C1 segment of cervical spinal cord (tissue), 14 donors: ENCODE measurements at regions not wholly inside any gene's neighbourhood (a gene's known extent, or its start where the extent isn't known, plus 50 kb on each side); places are given as distances from the start of the nearest gene placed in this dataset.
"Not testable (repeated sequence)": the region's sequence is repeated elsewhere in the genome, so short reads cannot be mapped to it uniquely, and the experiment has no call there.

Experiments used
- DNase-seq, 14 donors: peaks; one replicate each; lab custom pipeline; 2025; lab: John Stamatoyannopoulos, UW

- no peak for DNase-seq
Measured at GRCh38 chrX:113920661-113921060, 663.2 kb upstream of the HTR2C start.

- DNase-seq: no peak
Measured at GRCh38 chrX:113919387-113919786, 664.5 kb upstream of the HTR2C start.

GRCh38 chrX:113906168-113906567 lies 677.7 kb upstream of the HTR2C start:
- no peak for DNase-seq

DNA sequence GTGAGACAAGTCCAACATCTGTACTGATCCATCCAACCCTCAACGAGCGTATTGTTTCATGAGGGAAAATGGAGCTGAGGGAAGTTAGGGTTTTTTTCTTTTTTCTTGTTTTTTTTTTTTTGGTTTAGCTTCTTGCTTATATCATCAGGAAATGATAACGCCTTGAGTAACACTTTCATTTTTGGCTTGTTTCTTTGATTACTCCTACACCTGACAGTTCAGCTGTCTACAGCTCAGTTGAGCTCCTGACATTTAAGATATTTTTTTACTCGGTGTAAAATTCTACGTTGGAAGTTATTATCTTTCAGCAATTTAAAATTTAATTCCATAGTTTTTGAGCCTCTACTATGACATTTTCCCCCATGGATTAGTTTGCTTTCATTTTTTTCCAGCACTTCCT lies 691.0 kb upstream of the HTR2C start:
- no peak for DNase-seq

DNA sequence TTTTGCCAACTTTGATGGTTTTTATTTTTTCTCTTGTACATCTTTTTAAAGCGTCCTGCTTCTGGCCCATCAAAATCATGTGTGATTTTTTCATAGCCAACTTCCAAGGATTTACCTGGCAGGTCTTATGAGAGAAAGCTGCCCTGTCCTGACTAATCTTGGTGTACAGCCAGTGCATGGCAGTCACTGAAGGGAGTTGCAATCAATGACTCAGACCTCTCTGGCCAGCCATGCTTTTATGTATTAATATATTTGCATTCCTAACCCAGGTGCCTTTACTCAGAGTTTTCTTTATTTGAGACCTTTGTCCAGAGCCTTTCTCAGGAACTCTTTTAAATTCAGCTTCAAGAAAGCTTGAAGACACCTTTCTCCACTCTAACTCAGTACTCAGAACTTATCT lies 691.5 kb upstream of the HTR2C start:
- DNase-seq: no peak

GRCh38 chrX:113873056-113873455 lies 710.8 kb upstream of the HTR2C start:
- no peak for DNase-seq

DNA sequence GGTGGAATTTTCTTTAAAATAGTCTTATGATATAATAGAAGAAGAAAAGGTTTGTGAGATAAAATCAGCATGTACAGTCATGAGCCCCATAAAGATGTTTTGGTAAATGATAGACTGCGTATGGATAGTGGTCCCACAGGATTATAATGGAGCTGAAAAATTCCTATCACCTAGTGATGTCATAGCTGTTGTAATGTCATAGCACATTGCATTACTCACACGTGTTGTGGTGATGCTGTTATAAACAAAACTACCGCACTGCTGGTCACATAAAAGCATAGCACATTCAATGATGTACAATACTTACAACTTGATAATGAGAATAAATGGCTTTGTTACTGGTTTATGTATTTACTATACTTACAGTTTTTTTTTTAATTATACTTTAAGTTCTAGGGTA lies 715.2 kb upstream of the HTR2C start:
- DNase-seq: no peak

DNA sequence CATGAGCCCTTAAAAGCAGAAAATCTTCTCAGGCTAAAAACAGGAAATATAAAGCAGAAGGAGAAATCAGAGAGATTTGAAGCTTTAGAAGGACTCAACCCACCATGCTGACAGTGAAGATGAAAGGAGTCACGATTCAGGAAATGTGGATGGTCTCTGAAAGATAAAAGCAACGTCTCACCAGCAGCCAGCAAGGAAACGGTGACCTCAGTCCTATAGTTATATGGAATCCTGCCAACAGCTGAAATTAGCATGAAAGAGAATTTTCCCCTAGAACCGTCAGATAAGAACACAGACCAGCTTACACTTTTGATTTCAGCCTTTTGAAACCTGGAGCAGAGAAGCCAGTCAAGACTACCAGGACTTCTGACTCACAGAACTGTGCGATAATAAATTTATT lies 715.7 kb upstream of the HTR2C start:
- no peak for DNase-seq

- DNase-seq: no peak
Measured at GRCh38 chrX:113849408-113849807, 734.5 kb upstream of the HTR2C start.

DNA sequence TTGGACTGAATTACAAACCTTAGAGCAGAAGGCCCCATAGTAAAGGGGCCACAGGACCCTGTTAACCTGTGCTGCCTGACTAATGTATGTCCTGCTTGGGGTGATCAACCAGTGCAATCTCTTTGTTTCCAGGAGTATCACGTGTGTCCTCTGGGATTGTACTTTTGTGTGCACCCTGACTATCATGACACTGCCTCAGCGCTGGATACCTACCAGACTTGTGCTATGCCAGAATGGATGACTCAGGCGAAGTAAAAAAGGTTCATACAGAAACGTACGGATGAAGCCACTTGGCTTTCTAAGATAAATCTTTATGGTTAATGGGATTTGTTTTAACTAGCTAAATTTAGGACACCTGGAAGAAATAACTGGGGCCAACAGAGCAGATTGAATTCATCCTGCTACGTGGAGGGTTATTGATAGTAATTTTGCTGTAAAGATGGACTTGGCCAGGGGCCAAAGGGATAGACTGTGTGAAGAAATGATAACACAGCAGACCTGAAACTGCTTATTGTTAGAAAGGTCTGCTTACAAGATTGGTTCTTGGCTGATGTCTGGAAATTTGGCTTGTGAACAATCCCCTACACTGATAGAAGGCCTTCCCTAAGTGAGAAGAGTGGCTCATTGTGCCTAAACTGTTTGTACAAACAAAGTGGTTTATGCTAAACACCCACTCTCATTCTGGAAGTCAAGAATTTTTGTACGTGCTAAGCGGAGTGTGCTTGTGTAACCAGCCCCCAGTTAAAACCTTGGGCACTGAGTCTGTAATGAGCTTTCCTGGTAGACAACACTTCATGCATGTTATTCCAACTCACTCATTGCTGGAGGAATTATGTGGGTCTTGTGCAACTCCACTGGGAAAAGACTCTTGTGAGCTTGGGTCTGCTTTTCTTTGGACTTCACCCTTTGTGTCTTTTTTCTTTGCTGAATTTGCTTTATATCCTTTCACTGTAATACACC lies 750.5 kb upstream of the HTR2C start:
- no peak for DNase-seq

GRCh38 chrX:113828470-113828869 lies 755.4 kb upstream of the HTR2C start:
- no peak for DNase-seq

GRCh38 chrX:113818346-113818745 lies 765.5 kb upstream of the HTR2C start:
- no peak for DNase-seq

DNA sequence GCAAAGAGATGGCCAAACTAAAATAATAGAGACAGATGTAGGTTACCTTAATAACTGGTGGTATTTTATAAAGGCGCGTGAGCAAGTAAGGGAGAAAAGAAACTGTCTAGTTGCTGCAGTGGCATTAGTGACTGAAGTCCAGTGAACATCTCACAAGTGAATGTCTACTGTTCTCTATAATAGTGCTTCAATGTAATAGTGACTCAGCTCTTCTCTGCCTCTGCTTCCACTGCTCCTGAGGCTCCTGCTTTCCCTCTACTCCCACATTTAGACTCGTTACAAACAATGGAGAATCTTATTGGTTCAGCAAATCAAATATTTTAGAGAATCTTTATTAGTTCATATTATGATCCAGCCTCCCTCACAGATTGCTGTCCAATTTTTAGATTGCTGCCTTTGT lies 779.1 kb upstream of the HTR2C start:
- DNase-seq: no peak

GRCh38 chrX:113804291-113804690 lies 779.6 kb upstream of the HTR2C start:
- no peak for DNase-seq

DNA sequence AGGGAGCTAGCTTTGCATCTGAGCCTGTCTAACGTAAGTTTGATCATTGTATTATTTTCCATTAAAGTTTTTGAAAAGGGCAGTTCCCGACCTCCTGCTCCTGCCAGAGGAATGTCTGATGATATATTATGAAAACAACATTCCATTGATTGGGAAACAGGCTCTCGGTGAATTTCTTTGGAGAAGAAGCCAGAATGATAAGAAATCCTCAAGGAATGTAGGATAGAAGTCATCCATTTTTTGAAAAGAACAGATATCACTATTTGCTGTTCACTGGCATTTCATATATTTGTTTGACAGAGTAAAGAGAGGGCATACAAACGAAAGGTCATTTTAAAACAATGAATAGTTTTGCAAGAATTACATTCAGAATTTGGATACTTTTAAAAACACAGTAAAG lies 781.0 kb upstream of the HTR2C start:
- DNase-seq: no peak

GRCh38 chrX:113800955-113801354 lies 782.9 kb upstream of the HTR2C start:
- no peak for DNase-seq

- DNase-seq: no peak
Measured at GRCh38 chrX:113793563-113793962, 790.3 kb upstream of the HTR2C start.

DNA sequence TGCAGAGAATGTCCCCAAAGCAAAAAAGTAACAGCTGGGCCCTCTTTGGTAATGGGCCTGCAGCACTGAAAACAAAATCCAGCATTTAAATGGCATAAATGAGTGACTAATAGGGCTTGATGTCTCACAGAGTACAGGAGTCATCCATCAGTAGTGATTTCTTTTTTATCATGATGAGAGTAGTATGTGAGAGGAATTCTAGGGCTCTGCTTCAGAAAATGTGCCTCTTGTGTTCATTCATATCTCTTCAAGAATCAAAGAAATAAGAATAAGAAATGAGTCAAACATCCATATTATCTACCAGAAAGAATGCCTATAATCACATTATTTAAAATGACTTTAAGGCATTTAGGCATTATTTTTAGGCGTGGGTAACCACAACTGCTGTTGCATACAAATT lies 792.9 kb upstream of the HTR2C start:
- DNase-seq: no peak

DNA sequence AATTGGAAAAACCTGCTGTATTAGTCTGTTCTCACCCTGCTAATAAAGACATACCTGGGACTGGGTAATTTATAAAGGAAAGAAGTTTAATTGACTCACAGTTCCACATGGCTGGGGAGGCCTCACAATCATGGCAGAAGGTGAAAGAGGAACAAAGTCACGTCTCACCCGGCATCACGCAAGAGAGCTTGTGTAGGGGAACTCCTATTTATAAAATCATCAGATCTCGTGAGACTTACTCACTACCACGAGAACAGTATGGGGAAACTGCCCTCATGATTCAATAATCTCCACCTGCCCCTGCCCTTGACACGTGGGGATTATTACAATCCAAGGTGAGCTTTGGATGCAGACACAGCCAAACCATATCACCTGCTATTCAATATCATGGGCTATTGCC lies 799.1 kb upstream of the HTR2C start:
- not testable (repeated sequence) for DNase-seq

DNA sequence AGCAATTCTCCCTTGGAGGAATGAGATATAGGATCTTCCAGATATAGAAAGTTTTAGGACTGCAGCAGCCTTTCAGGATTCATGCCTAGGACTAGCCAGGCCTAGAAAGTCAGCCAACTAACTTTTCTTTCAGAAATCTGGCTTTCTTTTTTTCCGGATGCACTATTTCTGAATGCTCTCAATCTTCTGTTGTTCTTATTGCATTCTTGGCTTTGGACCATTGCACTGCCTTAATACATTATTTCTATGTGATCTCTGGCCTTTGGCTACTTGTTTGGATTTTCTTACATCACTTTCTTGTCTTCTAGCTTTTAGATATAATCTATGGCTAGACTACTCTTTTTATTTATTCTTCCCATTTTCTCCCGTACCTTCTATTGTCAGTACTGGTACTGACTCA lies 813.1 kb upstream of the HTR2C start:
- no peak for DNase-seq

- DNase-seq: no peak
Measured at GRCh38 chrX:113770071-113770470, 813.8 kb upstream of the HTR2C start.

GRCh38 chrX:113759422-113759821 lies 824.5 kb upstream of the HTR2C start:
- no peak for DNase-seq

DNA sequence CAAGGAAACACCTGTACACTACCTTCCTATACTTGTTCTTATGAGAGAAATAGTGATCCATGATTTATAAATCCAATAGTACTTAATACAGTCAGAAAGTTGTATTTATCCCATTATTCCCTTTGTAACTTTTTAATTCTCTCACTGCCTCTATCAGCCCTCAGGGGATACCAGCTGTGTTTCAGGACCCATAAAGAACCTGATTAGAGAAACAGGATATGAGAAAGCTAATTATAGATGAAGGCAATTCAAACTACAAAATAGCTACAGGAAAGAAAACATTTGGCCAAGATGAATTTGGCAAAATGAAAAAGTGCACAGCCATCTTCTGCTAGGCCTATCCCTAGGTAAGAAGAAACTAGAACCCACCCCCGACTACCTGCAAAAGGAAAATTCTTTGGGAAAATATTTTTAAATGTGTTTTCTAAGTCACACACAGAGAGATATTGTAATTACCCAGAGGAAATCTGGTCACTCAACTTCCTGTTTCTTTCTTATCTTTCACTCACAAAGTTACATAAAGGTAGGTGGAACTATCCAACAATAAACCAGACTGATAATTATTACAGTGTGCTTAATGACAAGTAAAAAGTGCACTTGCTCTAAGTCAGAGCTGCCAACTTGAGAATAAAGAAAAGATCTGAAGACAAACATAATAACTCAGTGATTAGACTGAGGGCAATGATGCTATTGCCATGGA lies 836.5 kb upstream of the HTR2C start:
- no peak for DNase-seq
